ENCODE measurements at regions not wholly inside any gene's neighbourhood (a gene's known extent, or its start where the extent isn't known, plus 50 kb on each side); places are given as distances from the start of the nearest gene placed in this dataset.
"Not testable (repeated sequence)": the region's sequence is repeated elsewhere in the genome, so short reads cannot be mapped to it uniquely, and the experiment has no call there.

DNA sequence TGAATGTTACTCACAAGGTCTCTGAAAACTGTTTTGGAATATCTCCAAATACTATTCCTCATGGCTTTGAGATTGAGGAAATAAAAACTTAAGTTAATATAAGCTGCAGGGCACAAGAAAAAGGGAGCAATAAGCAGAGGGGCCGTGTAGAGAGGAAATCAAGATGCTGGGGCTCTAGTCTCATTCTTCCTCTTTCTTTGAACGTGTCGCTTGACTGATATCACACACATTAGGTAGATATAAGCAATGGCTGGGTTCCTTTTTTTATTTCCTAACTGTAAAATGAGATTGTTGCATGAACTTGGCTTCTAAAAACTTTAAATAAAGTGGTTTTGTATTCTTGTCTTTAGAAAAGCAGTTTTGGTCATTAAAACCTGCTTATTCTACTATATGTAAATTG is 326.7 kb upstream of the ROPN1 start:
- DNase-seq (ENCODE audit: low read depth): no peak

DNA sequence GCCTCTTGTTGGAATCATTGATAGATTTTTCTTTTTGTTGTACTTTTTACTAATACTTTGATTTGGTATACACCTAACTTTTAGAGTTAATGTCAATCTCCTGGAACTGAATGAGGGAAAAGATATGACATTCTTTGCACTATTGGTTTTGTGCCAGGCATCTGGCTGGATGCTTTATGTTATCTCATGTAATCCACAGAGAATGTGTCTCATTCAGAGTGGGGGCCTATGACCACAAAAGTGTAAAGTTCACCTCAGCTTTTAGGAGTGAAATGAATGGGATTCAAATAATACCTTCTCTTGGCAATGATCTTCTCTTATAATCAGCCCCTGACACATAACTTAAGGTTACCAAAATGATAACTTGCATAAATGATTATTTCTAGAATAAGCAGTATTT is 329.1 kb upstream of the ROPN1 start:
- DNase-seq (ENCODE audit: low read depth): no peak

DNA sequence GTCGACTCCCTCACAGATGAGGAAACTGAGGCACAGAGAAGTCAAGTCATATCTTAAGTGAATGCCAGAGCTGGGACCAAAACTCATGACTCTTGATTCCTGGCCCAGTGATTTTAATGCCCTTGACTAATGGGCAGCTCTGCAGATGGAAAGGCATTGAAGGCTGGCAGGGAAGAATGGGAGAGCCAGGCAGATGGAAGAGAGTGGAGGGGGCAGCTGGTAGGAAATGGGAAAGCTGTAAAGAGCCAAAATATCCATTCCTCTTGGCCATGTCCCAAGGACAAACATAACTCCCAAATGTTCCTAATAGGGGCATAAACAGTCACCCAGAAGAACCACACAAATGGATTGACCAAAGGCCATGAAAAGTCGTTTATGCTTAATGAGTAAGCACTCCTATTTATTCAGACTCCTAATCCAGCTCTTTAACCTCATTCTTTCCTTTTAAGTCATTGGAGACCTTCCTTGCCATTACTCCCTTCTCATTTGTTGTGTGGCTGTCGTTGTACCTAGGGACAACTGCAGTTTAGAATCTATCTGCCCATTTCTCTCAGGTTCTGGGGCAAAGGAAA is 330.5 kb upstream of the ROPN1 start:
- DNase-seq (ENCODE audit: low read depth): no peak

- no peak for DNase-seq (ENCODE audit: low read depth)
These were observed 331.0 kb upstream of the ROPN1 start for GRCh38 chr3:124322966-124323365.

- DNase-seq (ENCODE audit: low read depth): no peak
These were observed 333.3 kb upstream of the ROPN1 start for GRCh38 chr3:124325248-124325647.

GRCh38 chr3:124329723-124330122 is 337.8 kb upstream of the ROPN1 start:
- DNase-seq (ENCODE audit: low read depth): no peak

DNA sequence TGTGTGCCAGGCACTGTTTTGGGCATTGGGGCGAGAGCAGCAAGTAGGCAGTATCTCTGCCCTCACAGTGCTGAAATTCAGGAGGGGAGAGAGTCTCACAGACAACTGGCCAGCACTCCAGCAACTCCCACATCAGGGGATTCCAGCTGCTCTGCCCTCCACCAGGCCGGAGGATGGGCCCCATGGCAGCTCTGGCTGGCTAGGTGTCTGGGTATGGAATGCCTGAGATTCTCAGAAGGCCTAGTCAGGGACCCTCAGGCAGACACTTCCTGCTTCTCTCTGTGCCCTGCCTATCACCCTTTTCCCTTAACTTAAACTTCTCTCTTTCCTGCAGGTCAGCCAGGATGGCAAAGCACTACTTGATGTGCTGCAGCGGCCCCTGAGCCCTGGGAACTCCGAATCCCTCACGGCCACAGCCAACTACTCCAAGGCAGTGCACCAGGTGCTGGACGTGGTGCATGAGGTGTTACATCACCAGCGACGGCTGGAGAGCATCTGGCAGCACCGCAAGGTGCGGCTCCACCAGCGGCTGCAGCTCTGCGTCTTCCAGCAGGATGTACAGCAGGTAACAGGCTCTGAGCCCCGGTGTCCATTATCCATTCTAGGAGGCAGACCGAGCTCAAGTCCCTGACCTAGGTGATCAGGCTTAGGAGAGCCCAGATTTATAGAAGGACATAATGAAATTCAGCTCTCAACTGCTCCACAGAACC is 342.2 kb upstream of the ROPN1 start:
- no peak for DNase-seq (ENCODE audit: low read depth)

- no peak for DNase-seq (ENCODE audit: low read depth)
These were observed 344.2 kb upstream of the ROPN1 start for GRCh38 chr3:124336067-124336656.

DNA sequence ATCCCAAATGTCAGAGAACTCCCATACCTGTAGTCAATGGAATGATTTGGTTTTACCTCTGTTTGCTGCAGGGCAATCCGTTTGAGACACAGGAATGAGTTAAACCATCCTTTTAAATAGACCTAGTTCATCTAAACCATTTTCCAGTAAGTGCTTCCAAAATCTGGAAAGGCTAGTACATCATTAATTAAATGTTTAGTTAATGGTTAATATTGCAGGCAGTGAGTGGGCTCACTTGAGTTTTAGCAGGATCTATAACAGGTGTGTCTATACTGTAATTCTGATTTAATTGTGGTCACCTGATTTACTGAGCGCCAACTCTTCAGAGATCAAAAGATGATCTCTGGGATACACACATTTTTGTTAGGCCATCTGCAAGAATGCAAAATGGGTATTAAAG is 353.9 kb upstream of the ROPN1 start:
- DNase-seq (ENCODE audit: low read depth): no peak

GRCh38 chr3:124346487-124346886 is 354.6 kb upstream of the ROPN1 start:
- DNase-seq (ENCODE audit: low read depth): no peak

DNA sequence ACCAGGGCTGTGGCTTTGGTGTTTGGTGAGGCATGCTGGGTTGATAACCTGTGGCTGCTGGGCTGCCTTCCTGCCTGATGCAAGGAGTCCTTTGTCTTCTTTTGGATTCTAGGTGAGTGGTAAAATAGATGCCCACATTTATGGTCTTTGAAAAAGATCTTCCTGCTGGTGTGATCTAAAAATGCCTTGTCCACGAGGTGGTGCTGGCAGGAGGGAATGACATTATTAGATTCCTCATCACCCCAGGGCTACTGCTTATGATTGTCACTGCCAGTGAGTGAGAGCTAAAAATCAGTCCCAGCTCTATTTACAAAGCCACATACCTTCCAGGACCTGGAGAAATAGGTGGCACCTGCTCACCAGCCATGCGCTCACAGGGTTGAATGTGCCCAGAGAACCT is 355.5 kb upstream of the ROPN1 start:
- DNase-seq (ENCODE audit: low read depth): peak; percentile 9

GRCh38 chr3:124348555-124348954 is 356.6 kb upstream of the ROPN1 start:
- not testable (repeated sequence) for DNase-seq (ENCODE audit: low read depth)

- DNase-seq (ENCODE audit: low read depth): peak; percentile 67
These were observed 359.7 kb upstream of the ROPN1 start for GRCh38 chr3:124351430-124352148.

DNA sequence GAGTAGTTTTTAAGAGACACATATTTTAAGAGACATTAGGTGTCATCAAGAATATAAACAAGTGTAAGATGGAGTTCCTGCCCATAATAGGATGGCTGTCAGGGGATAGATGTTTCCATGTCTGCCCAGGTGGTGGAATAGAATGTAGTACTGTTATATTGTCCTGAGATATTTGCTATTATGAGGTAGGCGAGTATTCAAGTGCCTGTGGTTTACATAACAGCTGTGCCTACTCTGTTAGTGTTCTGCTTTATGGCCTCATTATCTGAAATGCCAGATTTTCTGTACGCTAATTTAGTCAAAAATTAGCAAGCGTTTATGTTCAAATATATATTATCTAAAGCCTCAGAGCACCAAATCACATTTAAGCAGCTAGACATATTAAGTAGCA is 360.2 kb upstream of the ROPN1 start:
- DNase-seq (ENCODE audit: low read depth): no peak

- DNase-seq (ENCODE audit: low read depth): no peak
These were observed 361.8 kb upstream of the ROPN1 start for GRCh38 chr3:124353691-124354090.

GRCh38 chr3:124354150-124354549 is 362.2 kb upstream of the ROPN1 start:
- no peak for DNase-seq (ENCODE audit: low read depth)

DNA sequence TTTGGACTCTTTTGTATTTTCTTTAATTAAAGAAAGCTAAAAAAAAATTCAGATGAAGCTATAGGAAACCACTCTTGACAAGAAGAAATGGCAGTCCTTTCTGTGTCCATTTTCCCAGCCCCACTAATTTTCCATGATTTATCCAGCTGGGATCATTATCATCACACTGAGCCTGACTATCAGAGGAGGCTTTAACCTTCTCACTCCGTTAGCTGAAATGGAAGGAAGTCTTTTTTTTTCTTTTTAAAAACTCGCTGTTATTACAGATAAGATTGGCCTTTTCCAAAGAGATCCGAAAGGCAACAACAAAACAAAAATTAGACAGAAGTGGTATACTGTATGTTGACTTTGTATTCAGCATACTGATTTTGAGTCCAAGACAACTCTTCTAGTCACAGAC is 366.2 kb upstream of the ROPN1 start:
- no peak for DNase-seq (ENCODE audit: low read depth)

- DNase-seq (ENCODE audit: low read depth): no peak
These were observed 368.2 kb upstream of the ROPN1 start for GRCh38 chr3:124360155-124360554.

- DNase-seq (ENCODE audit: low read depth): no peak
These were observed 368.6 kb upstream of the ROPN1 start for GRCh38 chr3:124360563-124360962.

DNA sequence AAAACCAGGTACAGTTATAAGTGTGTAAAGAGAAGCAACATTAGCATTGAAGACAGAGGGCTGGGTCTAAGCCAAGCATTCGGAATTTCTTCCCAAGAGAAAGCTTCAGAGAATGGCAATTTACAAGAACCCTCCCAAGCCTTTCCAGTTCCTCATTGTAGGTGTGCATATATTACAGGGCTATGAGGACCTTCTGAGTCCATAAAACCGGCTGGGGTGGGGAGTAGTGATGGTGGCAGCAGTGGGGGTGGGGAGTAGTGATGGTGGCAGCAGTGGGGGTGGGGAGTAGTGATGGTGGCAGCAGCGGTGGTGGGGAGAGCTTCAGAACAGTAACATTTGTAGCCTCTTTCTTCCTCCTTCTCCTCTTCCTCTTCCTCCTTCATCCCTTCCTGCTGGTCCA is 368.7 kb upstream of the UMPS start:
- no peak for DNase-seq (ENCODE audit: low read depth)

GRCh38 chr3:124362455-124362854 is 367.8 kb upstream of the UMPS start:
- no peak for DNase-seq (ENCODE audit: low read depth)

GRCh38 chr3:124363476-124363875 is 366.8 kb upstream of the UMPS start:
- peak; percentile 67 for DNase-seq (ENCODE audit: low read depth)
